ENCODE measurements at regions not wholly inside any gene's neighbourhood (a gene's known extent, or its start where the extent isn't known, plus 50 kb on each side); places are given as distances from the start of the nearest gene placed in this dataset.

- TF ChIP-seq POLR2A (IDR thresholded peaks at IDR 0.05), result no peak
- TF ChIP-seq CTCF (IDR thresholded peaks at IDR 0.05), result no peak
Measured at GRCh38 chr1:239222999-239223398, 163.4 kb upstream of the CHRM3 start.

Measured in sigmoid colon (tissue), 3 donors.